ENCODE measurements at regions not wholly inside any gene's neighbourhood (a gene's known extent, or its start where the extent isn't known, plus 50 kb on each side); places are given as distances from the start of the nearest gene placed in this dataset.

DNA sequence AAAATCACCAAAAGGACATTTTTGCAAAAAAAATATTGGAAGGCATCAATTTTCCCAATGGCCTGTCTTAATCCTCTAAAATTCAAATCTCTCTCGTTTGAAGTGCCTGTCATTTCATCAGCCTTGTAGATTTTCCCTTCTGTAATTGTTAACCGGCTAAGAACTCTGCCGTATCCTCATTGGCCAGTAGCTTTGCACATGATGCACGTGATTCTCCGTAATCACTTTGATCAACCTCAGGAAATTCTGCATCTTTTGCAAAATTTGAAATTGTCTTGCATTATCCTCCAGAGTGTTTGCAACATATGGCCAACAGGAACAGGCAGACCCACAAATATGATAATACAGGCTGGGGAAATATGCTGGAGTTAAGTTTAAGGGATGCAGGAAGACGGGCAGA lies 184.2 kb upstream of the RPL38 start:
- 88% methylated on average over 6 of the region's 6 CpGs for WGBS (ENCODE audit: insufficient coverage)
- Histone ChIP-seq H3K9me3 (ENCODE audit: control insufficient read depth, insufficient read depth, low read length) (no peaks in the 10 kb centered on the region), H3K27me3 (ENCODE audit: control insufficient read depth, insufficient read depth, low read length) (no peaks in the 10 kb centered on the region), H3K4me1 (ENCODE audit: control insufficient read depth, insufficient read depth, low read length) (no peaks in the 10 kb centered on the region), H3K27ac (ENCODE audit: low read length) (no peak overlapping the region), H3K4me3 (ENCODE audit: low read length) (no peak overlapping the region), H3K36me3 (ENCODE audit: control insufficient read depth, insufficient read depth, low read length) (no peaks in the 10 kb centered on the region)
- Mint-ChIP-seq H3K9me3 (no peaks in the 10 kb centered on the region), H3K27ac (no peak overlapping the region), H3K4me1 (no peaks in the 10 kb centered on the region), H3K36me3 (no peaks in the 10 kb centered on the region), H3K27me3 (ENCODE audit: low read depth in 2 of 2) (peaks cover 8 to 10% of the 10 kb centered on the region in 2 donors), H3K4me3 (no peak overlapping the region)
- TF ChIP-seq, protein P1, sequence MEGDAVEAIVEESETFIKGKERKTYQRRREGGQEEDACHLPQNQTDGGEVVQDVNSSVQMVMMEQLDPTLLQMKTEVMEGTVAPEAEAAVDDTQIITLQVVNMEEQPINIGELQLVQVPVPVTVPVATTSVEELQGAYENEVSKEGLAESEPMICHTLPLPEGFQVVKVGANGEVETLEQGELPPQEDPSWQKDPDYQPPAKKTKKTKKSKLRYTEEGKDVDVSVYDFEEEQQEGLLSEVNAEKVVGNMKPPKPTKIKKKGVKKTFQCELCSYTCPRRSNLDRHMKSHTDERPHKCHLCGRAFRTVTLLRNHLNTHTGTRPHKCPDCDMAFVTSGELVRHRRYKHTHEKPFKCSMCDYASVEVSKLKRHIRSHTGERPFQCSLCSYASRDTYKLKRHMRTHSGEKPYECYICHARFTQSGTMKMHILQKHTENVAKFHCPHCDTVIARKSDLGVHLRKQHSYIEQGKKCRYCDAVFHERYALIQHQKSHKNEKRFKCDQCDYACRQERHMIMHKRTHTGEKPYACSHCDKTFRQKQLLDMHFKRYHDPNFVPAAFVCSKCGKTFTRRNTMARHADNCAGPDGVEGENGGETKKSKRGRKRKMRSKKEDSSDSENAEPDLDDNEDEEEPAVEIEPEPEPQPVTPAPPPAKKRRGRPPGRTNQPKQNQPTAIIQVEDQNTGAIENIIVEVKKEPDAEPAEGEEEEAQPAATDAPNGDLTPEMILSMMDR (IDR thresholded peaks at IDR 0.05): no peak
- no peak for DNase-seq
- intact Hi-C loops (cut with micrococcal nuclease): no loop called here
- no peak for ATAC-seq

DNA sequence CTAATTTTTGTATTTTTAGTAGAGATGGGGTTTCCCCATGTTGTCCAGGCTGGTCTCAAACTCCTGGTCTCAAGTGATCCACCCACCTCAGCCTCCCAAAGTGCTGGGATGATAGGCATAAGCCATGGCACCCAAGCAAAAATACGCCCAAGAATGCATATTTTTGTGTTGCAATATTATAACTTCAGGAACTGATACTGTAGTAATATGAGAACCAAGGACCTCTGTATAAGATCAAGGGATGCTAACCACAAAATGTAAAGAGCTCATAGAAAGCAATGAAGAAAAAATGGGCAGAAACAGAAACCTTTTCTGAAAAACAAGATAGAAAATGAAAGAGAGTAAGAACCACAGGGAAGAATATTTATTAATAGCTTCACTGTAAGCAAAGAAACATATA lies 183.6 kb upstream of the RPL38 start:
- ATAC-seq: no peak
- 83% methylated on average over 1 of the region's 1 CpG for WGBS (ENCODE audit: insufficient coverage)
- Histone ChIP-seq H3K27ac (ENCODE audit: low read length) (no peak overlapping the region), H3K36me3 (ENCODE audit: control insufficient read depth, insufficient read depth, low read length) (no peaks in the 10 kb centered on the region), H3K27me3 (ENCODE audit: control insufficient read depth, insufficient read depth, low read length) (no peaks in the 10 kb centered on the region), H3K4me1 (ENCODE audit: control insufficient read depth, insufficient read depth, low read length) (no peaks in the 10 kb centered on the region), H3K9me3 (ENCODE audit: control insufficient read depth, insufficient read depth, low read length) (no peaks in the 10 kb centered on the region), H3K4me3 (ENCODE audit: low read length) (no peak overlapping the region)
- no peak for DNase-seq
- H3K9me3 Mint-ChIP-seq: no peaks in the 10 kb centered on the region
- TF ChIP-seq, protein P1 (IDR thresholded peaks at IDR 0.05): no peak
- H3K27me3 Mint-ChIP-seq (ENCODE audit: low read depth in 2 of 2): peaks cover 9 to 10% of the 10 kb centered on the region in 2 donors
- H3K36me3 Mint-ChIP-seq: no peaks in the 10 kb centered on the region
- intact Hi-C loops (cut with micrococcal nuclease): no loop called here
- no peak overlapping the region for H3K27ac Mint-ChIP-seq
- no peak overlapping the region for H3K4me3 Mint-ChIP-seq
- no peaks in the 10 kb centered on the region for H3K4me1 Mint-ChIP-seq

DNA sequence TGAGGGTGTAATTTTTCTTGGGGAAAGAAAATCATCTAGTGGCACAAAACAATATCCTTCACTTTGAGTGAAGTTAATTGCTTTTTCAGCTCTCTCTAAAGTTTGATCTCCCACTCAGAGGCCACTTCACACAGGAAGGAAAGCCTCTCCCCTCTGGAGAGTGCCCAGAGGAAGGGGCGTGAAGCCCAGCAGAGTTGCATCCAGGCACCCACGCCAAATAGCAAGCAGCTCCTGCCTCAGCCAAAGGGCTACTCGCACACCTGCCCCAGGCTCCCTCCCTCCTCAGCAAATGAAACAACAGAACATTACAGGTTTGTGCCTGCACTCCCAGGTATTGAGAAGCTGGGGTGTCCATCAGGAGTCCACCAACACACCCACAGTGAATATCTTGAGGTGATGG lies 183.0 kb upstream of the RPL38 start:
- 43% methylated on average over 3 of the region's 3 CpGs for WGBS (ENCODE audit: insufficient coverage)
- Mint-ChIP-seq H3K27ac (no peak overlapping the region), H3K36me3 (no peaks in the 10 kb centered on the region)

More for the DNA sequence above, 183.0 kb upstream of the RPL38 start:
- H3K4me3 Mint-ChIP-seq: no peak overlapping the region
- peaks cover 5 to 6% of the 10 kb centered on the region in 2 donors for H3K27me3 Mint-ChIP-seq (ENCODE audit: low read depth in 2 of 2)
- DNase-seq (no peak), ATAC-seq (no peak)
- H3K9me3 Mint-ChIP-seq: no peaks in the 10 kb centered on the region
- no peak overlapping the region for H3K27ac ChIP-seq (ENCODE audit: low read length)
- intact Hi-C loops (cut with micrococcal nuclease): no loop called here
- H3K36me3 ChIP-seq (ENCODE audit: control insufficient read depth, insufficient read depth, low read length): no peaks in the 10 kb centered on the region
- no peaks in the 10 kb centered on the region for H3K27me3 ChIP-seq (ENCODE audit: control insufficient read depth, insufficient read depth, low read length)
- H3K9me3 ChIP-seq (ENCODE audit: control insufficient read depth, insufficient read depth, low read length): no peaks in the 10 kb centered on the region
- no peaks in the 10 kb centered on the region for H3K4me1 ChIP-seq (ENCODE audit: control insufficient read depth, insufficient read depth, low read length)
- TF ChIP-seq, protein P1 (IDR thresholded peaks at IDR 0.05): no peak
- H3K4me1 Mint-ChIP-seq: no peaks in the 10 kb centered on the region
- no peak overlapping the region for H3K4me3 ChIP-seq (ENCODE audit: low read length)
